Liver (tissue), 8 donors: ENCODE measurements at regions not wholly inside any gene's neighbourhood (a gene's known extent, or its start where the extent isn't known, plus 50 kb on each side); places are given as distances from the start of the nearest gene placed in this dataset.

Source experiments
- DNase-seq: peaks from one replicate; pipeline ENCODE4 v3.0.0-alpha.2; 2017; ENCODE audit warnings: low spot score
- H3K27ac ChIP-seq, 2 donors: one replicate each; pipeline ENCODE4 v1.7.0; 2013; ENCODE audit warnings: inconsistent platforms in 2 of 2, low read length in 2 of 2, control low read depth in 1 of 2, low read depth in 1 of 2, mild to moderate bottlenecking in 1 of 2
- H3K27me3 ChIP-seq, 4 donors: one replicate each; pipeline versions ENCODE4 v1.6.1 to v1.7.0; 2013; ENCODE audit warnings: low read length in 3 of 4, inconsistent platforms in 1 of 4, mild to moderate bottlenecking in 1 of 4, moderate library complexity in 1 of 4; ENCODE audit not compliant: control insufficient read depth in 4 of 4, insufficient read depth in 4 of 4
- H3K36me3 ChIP-seq, 4 donors: one replicate each; pipeline versions ENCODE4 v1.6.1 to v1.7.0; 2013; ENCODE audit warnings: low read length in 3 of 4, mild to moderate bottlenecking in 3 of 4, low read depth in 1 of 4, moderate library complexity in 1 of 4; ENCODE audit not compliant: control insufficient read depth in 4 of 4, insufficient read depth in 3 of 4
- H3K4me1 ChIP-seq, 4 donors: one replicate each; pipeline versions ENCODE4 v1.6.1 to v1.7.0; 2013; ENCODE audit warnings: low read length in 3 of 4, mild to moderate bottlenecking in 3 of 4, moderate library complexity in 1 of 4; ENCODE audit not compliant: control insufficient read depth in 4 of 4, insufficient read depth in 4 of 4
- H3K4me3 ChIP-seq, 3 donors: one replicate each; pipeline versions ENCODE4 v1.6.1 to v1.7.0; 2013; ENCODE audit warnings: low read length in 3 of 3, control low read depth in 1 of 3, low read depth in 1 of 3, mild to moderate bottlenecking in 1 of 3
- H3K9ac ChIP-seq, 2 donors: one replicate each; pipeline ENCODE4 v1.7.0; 2013; ENCODE audit warnings: low read length in 2 of 2, mild to moderate bottlenecking in 2 of 2, moderate library complexity in 2 of 2, control low read depth in 1 of 2, low read depth in 1 of 2
- H3K9me3 ChIP-seq, 4 donors: one replicate each; pipeline versions ENCODE4 v1.6.1 to v1.7.0; 2013; ENCODE audit warnings: low read length in 3 of 4; ENCODE audit not compliant: control insufficient read depth in 4 of 4
- EGR1 ChIP-seq, 2 donors: IDR thresholded peaks; 2 replicates each; pipeline ENCODE4 v1.6.1; 2016 to 2018; ENCODE audit warnings: antibody characterized with exemption in 2 of 2, low read depth in 2 of 2
- GABPA ChIP-seq, 2 donors: IDR thresholded peaks in 1 of 2; conservative IDR thresholded peaks in 1 of 2; 2 replicates each; pipeline ENCODE4 v1.6.1; 2016; ENCODE audit warnings: antibody characterized with exemption in 2 of 2, mild to moderate bottlenecking in 1 of 2, moderate library complexity in 1 of 2
- HNF4G ChIP-seq: IDR thresholded peaks from 2 replicates; pipeline ENCODE4 v1.6.1; 2016; ENCODE audit warnings: antibody characterized with exemption
- JUND ChIP-seq, 2 donors: IDR thresholded peaks; 2 replicates each; pipeline ENCODE4 v1.6.1; 2016; ENCODE audit warnings: antibody characterized with exemption in 2 of 2
- RAD21 ChIP-seq, 2 donors: IDR thresholded peaks; 2 replicates each; pipeline ENCODE4 v1.6.1; 2016; ENCODE audit warnings: antibody characterized with exemption in 2 of 2, mild to moderate bottlenecking in 2 of 2
- RXRA ChIP-seq, 2 donors: IDR thresholded peaks; 2 replicates each; pipeline ENCODE4 v1.6.1; 2017 to 2018; ENCODE audit warnings: antibody characterized with exemption in 2 of 2, mild to moderate bottlenecking in 1 of 2
- YY1 ChIP-seq: IDR thresholded peaks from 2 replicates; pipeline ENCODE4 v1.6.1; 2016; ENCODE audit warnings: antibody characterized with exemption, mild to moderate bottlenecking
- ZBTB33 ChIP-seq: IDR thresholded peaks from 2 replicates; pipeline ENCODE4 v1.6.1; 2016; ENCODE audit warnings: antibody characterized with exemption
- WGBS: extraction: QIAGEN DNeasy Blood & Tissue Kit; methylation state at CpG from one replicate; pipeline ENCODE4 v1.1.7; 2013; 5-methylcytosine and 5-hydroxymethylcytosine counted together
- TF ChIP-seq, protein P1 (sequence below): IDR thresholded peaks from 2 replicates; pipeline ENCODE4 v1.6.1; 2016; ENCODE audit warnings: antibody characterized with exemption
- TF ChIP-seq, protein P2 (sequence below): IDR thresholded peaks from 2 replicates; pipeline ENCODE4 v1.6.1; 2016; ENCODE audit warnings: antibody characterized with exemption, mild to moderate bottlenecking
- TF ChIP-seq, protein P3 (sequence below): fragments of 150-350 bp; IDR thresholded peaks from 2 replicates; pipeline ENCODE4 v1.5.1; 2017; ENCODE audit warnings: improper control_type of control experiment, low read depth, low read length; ENCODE audit not compliant: missing input control
- donor health status: healthy.
- donor health status: healthy.
- donor health status: healthy.
- donor health status: healthy.
- donor health status: healthy.

DNA sequence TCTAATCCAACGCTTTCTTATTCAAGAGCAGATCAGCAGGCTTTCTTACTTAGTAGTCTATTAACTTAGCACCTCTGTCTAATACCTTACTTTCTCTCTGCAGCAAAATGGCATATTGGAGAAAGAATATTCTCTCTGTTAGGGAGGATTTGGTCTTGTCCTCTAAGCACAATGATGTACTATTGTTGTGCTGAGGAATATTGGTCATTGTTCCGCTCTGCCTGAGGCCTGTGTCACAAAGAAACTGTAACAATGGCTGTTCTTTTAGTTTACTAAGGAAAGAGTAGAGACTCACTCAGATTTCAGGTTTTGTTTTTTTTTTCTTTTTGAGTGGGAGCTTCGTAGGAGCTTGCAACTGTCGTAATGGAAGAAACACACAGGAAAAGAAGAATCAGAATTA lies 1358.8 kb downstream of the LRFN5 start:
- H3K27me3 ChIP-seq: no peaks in the 10 kb centered on the region
- WGBS: 79% methylated on average over 4 of the region's 4 CpGs
- DNase-seq: no peak
- H3K4me1 ChIP-seq: no peaks in the 10 kb centered on the region
- H3K27ac ChIP-seq: no peak overlapping the region
- no peaks in the 10 kb centered on the region for H3K36me3 ChIP-seq
- H3K9me3 ChIP-seq: no peaks in the 10 kb centered on the region
- no peak for TF ChIP-seq RAD21 (IDR thresholded peaks at IDR 0.05)
- no peak for TF ChIP-seq ZBTB33
- TF ChIP-seq RXRA (IDR thresholded peaks at IDR 0.05): no peak
- TF ChIP-seq, protein P1, sequence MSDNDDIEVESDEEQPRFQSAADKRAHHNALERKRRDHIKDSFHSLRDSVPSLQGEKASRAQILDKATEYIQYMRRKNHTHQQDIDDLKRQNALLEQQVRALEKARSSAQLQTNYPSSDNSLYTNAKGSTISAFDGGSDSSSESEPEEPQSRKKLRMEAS: no peak
- H3K9ac ChIP-seq: no peak overlapping the region
- no peak overlapping the region for H3K4me3 ChIP-seq

DNA sequence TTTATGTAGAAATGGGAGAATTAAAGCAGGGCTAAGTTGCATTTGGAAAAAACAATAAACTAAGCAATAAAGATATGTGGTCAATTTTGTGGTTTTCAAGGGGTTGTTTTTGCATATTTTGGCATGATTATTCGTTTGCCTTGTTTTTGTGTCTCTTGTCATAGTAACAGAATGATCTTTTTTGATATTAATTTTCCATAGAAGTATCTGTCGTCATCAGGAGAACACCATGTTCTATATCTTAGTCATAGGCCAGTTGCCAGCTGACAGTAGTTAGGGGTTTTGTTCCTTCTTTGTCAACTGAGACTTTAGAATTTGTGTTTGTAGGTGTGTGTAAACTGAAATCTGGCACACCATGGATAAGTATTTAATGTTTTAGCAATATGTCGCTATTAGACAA lies 1354.8 kb downstream of the LRFN5 start:
- H3K27ac ChIP-seq: no peak overlapping the region
- no peak overlapping the region for H3K9ac ChIP-seq
- no peak for TF ChIP-seq RXRA (IDR thresholded peaks at IDR 0.05)
- TF ChIP-seq JUND (IDR thresholded peaks at IDR 0.05): no peak
- no peak for TF ChIP-seq ZBTB33
- TF ChIP-seq, protein P2, sequence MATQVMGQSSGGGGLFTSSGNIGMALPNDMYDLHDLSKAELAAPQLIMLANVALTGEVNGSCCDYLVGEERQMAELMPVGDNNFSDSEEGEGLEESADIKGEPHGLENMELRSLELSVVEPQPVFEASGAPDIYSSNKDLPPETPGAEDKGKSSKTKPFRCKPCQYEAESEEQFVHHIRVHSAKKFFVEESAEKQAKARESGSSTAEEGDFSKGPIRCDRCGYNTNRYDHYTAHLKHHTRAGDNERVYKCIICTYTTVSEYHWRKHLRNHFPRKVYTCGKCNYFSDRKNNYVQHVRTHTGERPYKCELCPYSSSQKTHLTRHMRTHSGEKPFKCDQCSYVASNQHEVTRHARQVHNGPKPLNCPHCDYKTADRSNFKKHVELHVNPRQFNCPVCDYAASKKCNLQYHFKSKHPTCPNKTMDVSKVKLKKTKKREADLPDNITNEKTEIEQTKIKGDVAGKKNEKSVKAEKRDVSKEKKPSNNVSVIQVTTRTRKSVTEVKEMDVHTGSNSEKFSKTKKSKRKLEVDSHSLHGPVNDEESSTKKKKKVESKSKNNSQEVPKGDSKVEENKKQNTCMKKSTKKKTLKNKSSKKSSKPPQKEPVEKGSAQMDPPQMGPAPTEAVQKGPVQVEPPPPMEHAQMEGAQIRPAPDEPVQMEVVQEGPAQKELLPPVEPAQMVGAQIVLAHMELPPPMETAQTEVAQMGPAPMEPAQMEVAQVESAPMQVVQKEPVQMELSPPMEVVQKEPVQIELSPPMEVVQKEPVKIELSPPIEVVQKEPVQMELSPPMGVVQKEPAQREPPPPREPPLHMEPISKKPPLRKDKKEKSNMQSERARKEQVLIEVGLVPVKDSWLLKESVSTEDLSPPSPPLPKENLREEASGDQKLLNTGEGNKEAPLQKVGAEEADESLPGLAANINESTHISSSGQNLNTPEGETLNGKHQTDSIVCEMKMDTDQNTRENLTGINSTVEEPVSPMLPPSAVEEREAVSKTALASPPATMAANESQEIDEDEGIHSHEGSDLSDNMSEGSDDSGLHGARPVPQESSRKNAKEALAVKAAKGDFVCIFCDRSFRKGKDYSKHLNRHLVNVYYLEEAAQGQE: no peak
- no peak for TF ChIP-seq GABPA (IDR thresholded peaks at IDR 0.05 in 1 of 2, conservative IDR thresholded peaks at IDR 0.05 in 1 of 2)
- no peak for TF ChIP-seq YY1
- TF ChIP-seq EGR1 (IDR thresholded peaks at IDR 0.05; ENCODE audit: low read depth in 2 of 2): no peak
- no peak for TF ChIP-seq HNF4G
- TF ChIP-seq, protein P3, sequence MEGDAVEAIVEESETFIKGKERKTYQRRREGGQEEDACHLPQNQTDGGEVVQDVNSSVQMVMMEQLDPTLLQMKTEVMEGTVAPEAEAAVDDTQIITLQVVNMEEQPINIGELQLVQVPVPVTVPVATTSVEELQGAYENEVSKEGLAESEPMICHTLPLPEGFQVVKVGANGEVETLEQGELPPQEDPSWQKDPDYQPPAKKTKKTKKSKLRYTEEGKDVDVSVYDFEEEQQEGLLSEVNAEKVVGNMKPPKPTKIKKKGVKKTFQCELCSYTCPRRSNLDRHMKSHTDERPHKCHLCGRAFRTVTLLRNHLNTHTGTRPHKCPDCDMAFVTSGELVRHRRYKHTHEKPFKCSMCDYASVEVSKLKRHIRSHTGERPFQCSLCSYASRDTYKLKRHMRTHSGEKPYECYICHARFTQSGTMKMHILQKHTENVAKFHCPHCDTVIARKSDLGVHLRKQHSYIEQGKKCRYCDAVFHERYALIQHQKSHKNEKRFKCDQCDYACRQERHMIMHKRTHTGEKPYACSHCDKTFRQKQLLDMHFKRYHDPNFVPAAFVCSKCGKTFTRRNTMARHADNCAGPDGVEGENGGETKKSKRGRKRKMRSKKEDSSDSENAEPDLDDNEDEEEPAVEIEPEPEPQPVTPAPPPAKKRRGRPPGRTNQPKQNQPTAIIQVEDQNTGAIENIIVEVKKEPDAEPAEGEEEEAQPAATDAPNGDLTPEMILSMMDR: no peak
- DNase-seq: no peak
- no peak overlapping the region for H3K4me3 ChIP-seq
- WGBS: 54% methylated on average over 3 of the region's 3 CpGs
- no peaks in the 10 kb centered on the region for H3K27me3 ChIP-seq
- no peaks in the 10 kb centered on the region for H3K4me1 ChIP-seq
- H3K9me3 ChIP-seq: no peaks in the 10 kb centered on the region
- H3K36me3 ChIP-seq: no peaks in the 10 kb centered on the region
